NCI-H2196 (cell line): ENCODE measurements at regions not wholly inside any gene's neighbourhood (a gene's known extent, or its start where the extent isn't known, plus 50 kb on each side); places are given as distances from the start of the nearest gene placed in this dataset.

Source experiments
- DNase-seq: peaks from one replicate; lab custom pipeline; 2025; ENCODE audit not compliant: unreplicated experiment; lab: John Stamatoyannopoulos, UW

- no peak for DNase-seq
Observed at GRCh38 chr11:127218275-127218608, 217.7 kb upstream of the KIRREL3 start.

GRCh38 chr11:127217452-127218274 is 217.1 kb upstream of the KIRREL3 start:
- DNase-seq: no peak

- DNase-seq: no peak
Observed at GRCh38 chr11:127205688-127206217, 205.2 kb upstream of the KIRREL3 start.

- DNase-seq: no peak
Observed at GRCh38 chr11:127203490-127203889, 202.9 kb upstream of the KIRREL3 start.

- DNase-seq: no peak
Observed at GRCh38 chr11:127202105-127202504, 201.5 kb upstream of the KIRREL3 start.

GRCh38 chr11:127199306-127199801 is 198.8 kb upstream of the KIRREL3 start:
- DNase-seq: no peak

GRCh38 chr11:127195501-127196120 is 195.0 kb upstream of the KIRREL3 start:
- no peak for DNase-seq

- DNase-seq: no peak
Observed at GRCh38 chr11:127194521-127194920, 194.0 kb upstream of the KIRREL3 start.

GRCh38 chr11:127193950-127194349 is 193.4 kb upstream of the KIRREL3 start:
- DNase-seq: no peak

- no peak for DNase-seq
Observed at GRCh38 chr11:127191689-127192088, 191.1 kb upstream of the KIRREL3 start.

GRCh38 chr11:127191261-127191660 is 190.7 kb upstream of the KIRREL3 start:
- no peak for DNase-seq

GRCh38 chr11:127182586-127183203 is 182.1 kb upstream of the KIRREL3 start:
- DNase-seq: no peak

- no peak for DNase-seq
Observed at GRCh38 chr11:127157225-127157624, 156.7 kb upstream of the KIRREL3 start.

GRCh38 chr11:127149410-127149809 is 148.8 kb upstream of the KIRREL3 start:
- DNase-seq: no peak

- DNase-seq: no peak
Observed at GRCh38 chr11:127143251-127143650, 142.7 kb upstream of the KIRREL3 start.

GRCh38 chr11:127138613-127139012 is 138.0 kb upstream of the KIRREL3 start:
- no peak for DNase-seq

- no peak for DNase-seq
Observed at GRCh38 chr11:127137771-127138280, 137.3 kb upstream of the KIRREL3 start.

- no peak for DNase-seq
Observed at GRCh38 chr11:127136438-127136837, 135.9 kb upstream of the KIRREL3 start.

- no peak for DNase-seq
Observed at GRCh38 chr11:127135256-127135655, 134.7 kb upstream of the KIRREL3 start.

- DNase-seq: no peak
Observed at GRCh38 chr11:127133061-127133460, 132.5 kb upstream of the KIRREL3 start.

- no peak for DNase-seq
Observed at GRCh38 chr11:127130321-127130720, 129.8 kb upstream of the KIRREL3 start.

GRCh38 chr11:127126986-127127385 is 126.4 kb upstream of the KIRREL3 start:
- DNase-seq: no peak
